H1 (cell line): ENCODE measurements at regions not wholly inside any gene's neighbourhood (a gene's known extent, or its start where the extent isn't known, plus 50 kb on each side); places are given as distances from the start of the nearest gene placed in this dataset.

Source experiments
- BCL11A ChIP-seq, 2 experiments: IDR thresholded peaks; one replicate each; pipeline ENCODE4 v1.6.1; 2011; ENCODE audit warnings: low read depth in 2 of 2, low read length in 2 of 2, mild to moderate bottlenecking in 2 of 2
- CBX5 ChIP-seq: fragments of 300-800, 300-1000 bp; sonication (generic); IDR thresholded peaks from 2 replicates; pipeline ENCODE4 v1.7.1; 2016; ENCODE audit warnings: antibody characterized with exemption, low read length, low read depth
- KDM5A ChIP-seq: fragments of 200-600 bp; IDR thresholded peaks from 2 replicates; pipeline ENCODE4 v1.7.1; 2012; ENCODE audit warnings: mild to moderate bottlenecking, low read length, inconsistent platforms, mixed read lengths
- NRF1 ChIP-seq: IDR thresholded peaks from 2 replicates; pipeline ENCODE4 v1.6.1; 2011; ENCODE audit warnings: mild to moderate bottlenecking, low read depth, low read length, improper control_type of control experiment
- SUZ12 ChIP-seq: fragments of 200-600 bp; sonication (generic); IDR thresholded peaks from 2 replicates; pipeline ENCODE4 v1.6.1; 2012; ENCODE audit warnings: mild to moderate bottlenecking, inconsistent platforms, low read length, moderate library complexity, mixed read lengths

DNA sequence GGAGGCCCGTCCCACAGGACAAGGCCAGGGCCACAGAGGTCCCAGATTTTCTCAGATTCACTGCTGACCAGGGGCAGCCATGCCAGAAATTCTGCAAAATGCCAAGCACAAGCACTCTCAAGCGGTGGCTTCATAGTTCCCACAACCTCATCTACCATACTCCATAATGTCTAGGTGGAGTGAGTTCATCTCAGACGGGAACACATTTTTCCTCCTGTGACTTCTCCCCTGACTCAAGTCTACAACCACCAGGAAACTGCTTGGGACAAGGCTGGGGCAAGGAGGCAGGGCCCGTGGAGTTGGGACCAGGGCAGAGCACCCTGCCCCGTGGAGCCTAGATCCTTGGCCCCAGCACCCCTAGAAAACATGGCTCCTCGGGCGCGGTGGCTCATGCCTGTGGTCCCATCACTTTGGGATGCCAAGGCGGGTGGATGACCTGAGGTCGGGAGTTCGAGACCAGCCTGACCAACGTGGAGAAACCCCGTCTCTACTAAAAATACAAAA, 150.7 kb upstream of the HAAO start (continued):
- TF ChIP-seq CBX5 (no peak), BCL11A (IDR thresholded peaks at IDR 0.05; ENCODE audit: low read depth in 2 of 2, low read length in 2 of 2) (no peak), SUZ12 (no peak), NRF1 (no peak), KDM5A (no peak)
